ENCODE measurements at regions not wholly inside any gene's neighbourhood (a gene's known extent, or its start where the extent isn't known, plus 50 kb on each side); places are given as distances from the start of the nearest gene placed in this dataset.
"Not testable (repeated sequence)": the region's sequence is repeated elsewhere in the genome, so short reads cannot be mapped to it uniquely, and the experiment has no call there.

DNA sequence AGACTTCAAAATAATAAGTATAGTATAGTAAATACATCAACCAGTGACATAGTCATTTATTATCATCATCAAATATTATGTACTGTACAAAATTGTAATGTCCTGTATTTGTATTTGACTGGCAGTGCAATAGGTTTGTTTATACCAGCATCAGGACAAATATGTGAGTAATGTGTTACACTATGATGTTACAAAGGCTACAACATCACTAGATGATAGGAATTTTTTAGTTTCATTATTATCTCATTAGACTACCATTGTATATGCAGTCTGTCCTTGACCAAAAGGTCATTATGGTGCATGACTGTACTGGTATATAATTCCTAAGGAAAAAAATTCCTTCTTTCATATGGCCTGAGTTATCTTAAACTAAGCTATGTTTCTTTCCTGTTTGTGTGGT, 63.6 kb upstream of the VCAN start:
- H3K27ac Mint-ChIP-seq (ENCODE audit: unreplicated experiment): no peak overlapping the region
- H3K9me3 Mint-ChIP-seq (ENCODE audit: unreplicated experiment): peaks cover 18% of the 10 kb centered on the region
- intact Hi-C loops (cut with micrococcal nuclease; ENCODE audit: unreplicated experiment): no loop called here
- Histone ChIP-seq H3K27me3 (replicated peaks; ENCODE audit: control insufficient read depth, insufficient read depth, low read length) (no peaks in the 10 kb centered on the region), H3K4me1 (no peaks in the 10 kb centered on the region), H3K4me3 (ENCODE audit: low read depth, low read length) (no peak overlapping the region), H3K9me3 (no peaks in the 10 kb centered on the region), H3K36me3 (ENCODE audit: control insufficient read depth, insufficient read depth, low read length) (no peaks in the 10 kb centered on the region)
- DNase-seq: no peak
- BruUV-seq (replicated peaks): no TSS peak
- ChIA-PET POLR2A (no interaction called here), CTCF (no interaction called here)
- H3K36me3 Mint-ChIP-seq (ENCODE audit: insufficient read depth, unreplicated experiment): no peaks in the 10 kb centered on the region
- H3K4me3 Mint-ChIP-seq (ENCODE audit: unreplicated experiment): no peak overlapping the region
- no peak for TF ChIP-seq CTCF (IDR thresholded peaks at IDR 0.05; ENCODE audit: insufficient read depth in 1 of 2, low read depth in 1 of 2, low read length in 1 of 2, severe bottlenecking in 1 of 2, unreplicated experiment in 1 of 2)
- no peaks in the 10 kb centered on the region for H3K4me1 Mint-ChIP-seq (ENCODE audit: low read depth, unreplicated experiment)
- peaks cover 2% of the 10 kb centered on the region for H3K27me3 Mint-ChIP-seq (ENCODE audit: insufficient read depth, unreplicated experiment)

GRCh38 chr5:83408719-83409118, 62.8 kb upstream of the VCAN start:
- Mint-ChIP-seq H3K27ac (ENCODE audit: unreplicated experiment) (no peak overlapping the region), H3K4me3 (ENCODE audit: unreplicated experiment) (no peak overlapping the region), H3K27me3 (ENCODE audit: insufficient read depth, unreplicated experiment) (peaks cover 2% of the 10 kb centered on the region), H3K9me3 (ENCODE audit: unreplicated experiment) (peaks cover 18% of the 10 kb centered on the region), H3K4me1 (ENCODE audit: low read depth, unreplicated experiment) (no peaks in the 10 kb centered on the region), H3K36me3 (ENCODE audit: insufficient read depth, unreplicated experiment) (no peaks in the 10 kb centered on the region)
- ChIA-PET POLR2A (no interaction called here), CTCF (no interaction called here)
- BruUV-seq (replicated peaks): no TSS peak
- no peak for DNase-seq
- Histone ChIP-seq H3K9me3 (no peaks in the 10 kb centered on the region), H3K36me3 (ENCODE audit: control insufficient read depth, insufficient read depth, low read length) (no peaks in the 10 kb centered on the region), H3K4me1 (no peaks in the 10 kb centered on the region), H3K27me3 (replicated peaks; ENCODE audit: control insufficient read depth, insufficient read depth, low read length) (no peaks in the 10 kb centered on the region), H3K4me3 (ENCODE audit: low read depth, low read length) (no peak overlapping the region)
- intact Hi-C loops (cut with micrococcal nuclease; ENCODE audit: unreplicated experiment): no loop called here
- no peak for TF ChIP-seq CTCF (IDR thresholded peaks at IDR 0.05; ENCODE audit: insufficient read depth in 1 of 2, low read depth in 1 of 2, low read length in 1 of 2, severe bottlenecking in 1 of 2, unreplicated experiment in 1 of 2)

- H3K4me3 Mint-ChIP-seq (ENCODE audit: unreplicated experiment); H3K4me1 ChIP-seq; H3K27me3 Mint-ChIP-seq (ENCODE audit: insufficient read depth, unreplicated experiment); H3K36me3 Mint-ChIP-seq (ENCODE audit: insufficient read depth, unreplicated experiment); H3K27ac Mint-ChIP-seq (ENCODE audit: unreplicated experiment); POLR2A ChIA-PET; H3K36me3 ChIP-seq (ENCODE audit: control insufficient read depth, insufficient read depth, low read length); H3K27me3 ChIP-seq (replicated peaks; ENCODE audit: control insufficient read depth, insufficient read depth, low read length); H3K4me1 Mint-ChIP-seq (ENCODE audit: low read depth, unreplicated experiment); H3K4me3 ChIP-seq (ENCODE audit: low read depth, low read length); CTCF ChIA-PET; intact Hi-C loops (cut with micrococcal nuclease; ENCODE audit: unreplicated experiment); DNase-seq; H3K9me3 ChIP-seq; BruUV-seq (replicated peaks): not testable (repeated sequence)
- peaks cover 18% of the 10 kb centered on the region for H3K9me3 Mint-ChIP-seq (ENCODE audit: unreplicated experiment)
These were observed 61.8 kb upstream of the VCAN start for GRCh38 chr5:83409776-83410175.

- H3K4me3 ChIP-seq (ENCODE audit: low read depth, low read length); intact Hi-C loops (cut with micrococcal nuclease; ENCODE audit: unreplicated experiment); H3K9me3 ChIP-seq; H3K27me3 ChIP-seq (replicated peaks; ENCODE audit: control insufficient read depth, insufficient read depth, low read length); H3K27me3 Mint-ChIP-seq (ENCODE audit: insufficient read depth, unreplicated experiment); H3K27ac Mint-ChIP-seq (ENCODE audit: unreplicated experiment); CTCF ChIA-PET; H3K36me3 ChIP-seq (ENCODE audit: control insufficient read depth, insufficient read depth, low read length); H3K36me3 Mint-ChIP-seq (ENCODE audit: insufficient read depth, unreplicated experiment); H3K4me1 ChIP-seq; DNase-seq; POLR2A ChIA-PET; H3K4me3 Mint-ChIP-seq (ENCODE audit: unreplicated experiment); BruUV-seq (replicated peaks); H3K4me1 Mint-ChIP-seq (ENCODE audit: low read depth, unreplicated experiment): not testable (repeated sequence)
- peaks cover 18% of the 10 kb centered on the region for H3K9me3 Mint-ChIP-seq (ENCODE audit: unreplicated experiment)
These were observed 61.2 kb upstream of the VCAN start for GRCh38 chr5:83410319-83410718.

Data from Caco-2 (cell line).